Transverse colon (tissue), 4 donors: ENCODE measurements at regions not wholly inside any gene's neighbourhood (a gene's known extent, or its start where the extent isn't known, plus 50 kb on each side); places are given as distances from the start of the nearest gene placed in this dataset.

ENCODE experiments used
- CTCF ChIP-seq, 5 experiments: fragments of 200-600 bp in 3 of 5; fragments of 450-650 bp in 2 of 5; sonication (generic) in 3 of 5; IDR thresholded peaks; 1 replicate in 2 of 5; 2 replicates in 3 of 5; pipeline ENCODE4 v1.5.1; 2016 to 2017; ENCODE audit warnings: antibody characterized with exemption in 5 of 5, inconsistent platforms in 3 of 5, mild to moderate bottlenecking in 2 of 5, moderate library complexity in 1 of 5
- EP300 ChIP-seq: sonication (generic); formaldehyde crosslinking; IDR thresholded peaks from one replicate; pipeline ENCODE4 v1.6.1; 2017; ENCODE audit warnings: antibody characterized with exemption, low read depth
- POLR2AphosphoS5 ChIP-seq, 3 donors: sonication (generic); formaldehyde crosslinking; IDR thresholded peaks; one replicate each; pipeline ENCODE4 v1.6.1; 2016; ENCODE audit warnings: antibody characterized with exemption in 3 of 3

- TF ChIP-seq EP300: no peak
- no peak for TF ChIP-seq CTCF (IDR thresholded peaks at IDR 0.05)
- TF ChIP-seq POLR2AphosphoS5 (IDR thresholded peaks at IDR 0.05): no peak
These were observed 57.1 kb upstream of the NPFFR2 start for GRCh38 chr4:71974681-71975080.
